ENCODE measurements at regions not wholly inside any gene's neighbourhood (a gene's known extent, or its start where the extent isn't known, plus 50 kb on each side); places are given as distances from the start of the nearest gene placed in this dataset.

DNA sequence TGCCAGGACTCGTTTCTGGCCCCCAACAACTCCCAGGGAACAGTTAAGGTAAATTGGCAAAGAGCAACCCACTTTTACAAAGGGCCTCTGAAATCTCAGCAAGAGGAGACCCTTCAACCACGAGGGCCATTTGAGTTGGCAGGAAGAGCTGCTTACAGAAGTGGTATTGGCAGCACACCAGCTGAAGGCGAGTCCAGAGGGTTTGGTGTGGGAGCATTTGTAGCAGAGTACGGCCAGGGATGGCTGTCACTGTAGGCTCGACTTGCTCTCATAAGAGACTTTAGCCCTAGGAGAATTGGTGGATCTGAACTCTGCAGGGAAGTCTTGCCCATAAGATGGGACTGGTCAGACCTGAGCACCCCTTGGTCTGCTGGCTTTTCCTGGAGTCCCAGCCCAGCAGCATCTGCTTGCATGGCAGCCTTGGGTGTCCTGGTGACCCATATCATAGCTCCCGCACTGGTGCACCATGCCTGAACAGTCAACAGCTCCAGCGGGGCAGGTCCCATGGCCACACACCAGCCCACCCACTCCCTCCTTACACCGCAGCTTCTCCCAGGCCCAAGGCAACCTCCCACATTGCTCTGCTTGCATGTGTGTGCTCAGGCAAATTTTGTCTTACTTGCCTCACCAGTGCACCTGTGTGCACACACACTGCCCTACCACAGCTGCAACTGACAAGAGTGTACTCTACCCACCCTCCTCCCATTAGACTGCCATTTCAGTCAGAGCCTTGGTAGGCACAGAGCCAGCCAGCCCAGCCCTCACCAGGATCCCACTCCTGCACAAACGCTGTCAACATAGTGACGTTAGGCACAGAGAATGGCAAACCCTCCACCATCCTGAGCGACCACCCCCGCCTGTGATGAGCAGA, 861.6 kb upstream of the DPPA4 start:
- no peak for DNase-seq

GRCh38 chr3:110199588-110199943, 862.2 kb upstream of the DPPA4 start:
- DNase-seq, result no peak
- TF ChIP-seq POLR2A (IDR thresholded peaks at IDR 0.05; ENCODE audit: low read length) (no peak), GATA1 (IDR thresholded peaks at IDR 0.05; ENCODE audit: low read depth, low read length) (no peak)

More for the DNA sequence above, 861.6 kb upstream of the DPPA4 start:
- no peak for TF ChIP-seq POLR2A (IDR thresholded peaks at IDR 0.05; ENCODE audit: low read length)
- no peak for TF ChIP-seq GATA1 (IDR thresholded peaks at IDR 0.05; ENCODE audit: low read depth, low read length)

GRCh38 chr3:110210086-110210660, 861.4 kb upstream of the NECTIN3 start:
- TF ChIP-seq GATA1 (IDR thresholded peaks at IDR 0.05; ENCODE audit: low read depth, low read length), result no peak
- no peak for TF ChIP-seq POLR2A (IDR thresholded peaks at IDR 0.05; ENCODE audit: low read length)
- DNase-seq, result no peak

- no peak for DNase-seq
- TF ChIP-seq POLR2A (IDR thresholded peaks at IDR 0.05; ENCODE audit: low read length), result no peak
- TF ChIP-seq GATA1 (IDR thresholded peaks at IDR 0.05; ENCODE audit: low read depth, low read length), result no peak
These were observed 845.0 kb upstream of the NECTIN3 start for GRCh38 chr3:110226645-110227044.

DNA sequence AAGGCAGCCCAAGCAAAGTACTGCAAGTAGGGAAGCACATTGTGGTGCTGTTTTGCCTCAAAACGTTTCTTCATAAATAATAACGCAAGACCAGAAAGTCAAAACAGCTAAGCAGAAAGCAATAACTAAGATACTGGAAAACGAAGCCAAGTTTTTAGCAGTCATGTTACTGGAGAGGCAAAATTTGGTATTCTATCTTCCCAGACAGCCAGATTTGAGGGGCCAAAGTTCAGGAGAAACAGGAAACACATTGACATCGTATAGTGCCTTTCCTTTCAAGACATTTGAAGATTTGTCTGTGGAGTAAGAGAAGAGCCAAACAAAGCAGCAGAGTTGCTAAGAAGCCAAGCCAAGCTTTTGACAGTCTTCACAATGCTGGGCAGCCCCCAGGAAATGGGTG, 843.6 kb upstream of the NECTIN3 start:
- DNase-seq, result no peak
- TF ChIP-seq GATA1 (IDR thresholded peaks at IDR 0.05; ENCODE audit: low read depth, low read length), result no peak
- no peak for TF ChIP-seq POLR2A (IDR thresholded peaks at IDR 0.05; ENCODE audit: low read length)

DNA sequence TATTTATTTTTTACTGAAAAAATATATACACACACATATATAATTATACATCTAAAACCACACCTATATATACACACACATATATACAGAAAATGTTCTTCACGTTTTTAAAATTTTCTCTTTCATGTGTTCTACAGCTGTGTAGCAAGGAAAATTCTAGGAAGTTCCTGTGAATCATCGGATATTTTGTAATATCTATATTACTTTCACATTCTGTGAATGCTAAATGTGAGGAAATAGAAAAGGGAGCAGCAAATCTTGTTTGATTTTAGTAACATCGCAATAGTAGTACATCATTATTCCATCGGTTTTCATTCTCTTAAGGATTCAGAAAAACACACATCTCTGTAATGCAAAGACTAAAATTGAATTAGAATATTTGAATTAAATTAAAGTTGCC, 836.8 kb upstream of the NECTIN3 start:
- TF ChIP-seq GATA1 (IDR thresholded peaks at IDR 0.05; ENCODE audit: low read depth, low read length) (no peak), POLR2A (IDR thresholded peaks at IDR 0.05; ENCODE audit: low read length) (no peak)
- no peak for DNase-seq

DNA sequence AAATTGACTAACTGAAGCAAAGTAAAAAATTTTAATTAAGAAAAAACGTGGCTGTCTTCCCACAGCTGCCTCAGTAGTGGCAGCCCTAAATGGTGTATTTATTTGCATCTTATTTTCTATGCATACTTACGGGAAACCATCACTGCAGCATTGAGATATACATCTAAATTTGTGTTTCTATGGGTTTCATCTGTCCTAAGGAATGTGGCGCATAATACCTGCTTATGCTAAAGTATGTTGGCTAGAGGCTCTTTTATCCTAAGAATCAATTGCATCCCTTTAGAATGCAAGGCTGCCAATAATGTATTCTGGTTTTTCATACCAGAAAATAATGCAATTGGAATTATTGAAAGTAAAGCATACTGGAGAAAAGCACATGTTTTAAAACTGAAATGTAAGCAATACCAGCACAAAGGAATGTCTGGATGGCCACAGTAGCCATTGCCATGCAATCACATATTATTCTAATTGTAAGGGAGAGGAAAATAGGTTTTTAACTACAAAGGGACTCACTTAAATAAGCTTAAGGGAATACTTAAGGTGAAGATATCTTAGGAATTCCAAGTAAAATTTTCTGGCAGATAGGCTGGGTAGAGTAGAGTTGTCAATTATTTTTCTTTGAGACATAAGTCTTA, 834.5 kb upstream of the NECTIN3 start:
- TF ChIP-seq POLR2A (IDR thresholded peaks at IDR 0.05; ENCODE audit: low read length) (no peak), GATA1 (IDR thresholded peaks at IDR 0.05; ENCODE audit: low read depth, low read length) (no peak)
- no peak for DNase-seq

DNA sequence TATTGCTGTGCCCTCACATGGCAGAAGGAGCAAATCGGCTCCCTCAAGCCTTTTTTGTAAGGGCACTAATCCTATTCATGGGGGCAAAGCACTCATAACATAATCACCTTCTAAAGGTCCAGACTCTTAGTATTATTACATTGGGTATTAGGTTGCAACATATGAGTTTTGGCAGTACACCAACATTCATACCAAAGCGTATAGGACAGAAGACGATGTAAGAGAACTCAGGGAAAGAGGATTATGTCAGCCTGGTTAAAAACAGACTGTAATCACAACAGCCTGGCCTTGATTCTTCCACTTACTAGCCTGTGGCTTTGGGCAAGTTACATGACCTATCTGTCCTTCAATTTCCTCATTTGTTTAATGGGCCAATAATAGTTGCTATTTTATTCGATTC, 828.5 kb upstream of the NECTIN3 start:
- TF ChIP-seq POLR2A (IDR thresholded peaks at IDR 0.05; ENCODE audit: low read length), result no peak
- TF ChIP-seq GATA1 (IDR thresholded peaks at IDR 0.05; ENCODE audit: low read depth, low read length), result no peak
- no peak for DNase-seq

DNA sequence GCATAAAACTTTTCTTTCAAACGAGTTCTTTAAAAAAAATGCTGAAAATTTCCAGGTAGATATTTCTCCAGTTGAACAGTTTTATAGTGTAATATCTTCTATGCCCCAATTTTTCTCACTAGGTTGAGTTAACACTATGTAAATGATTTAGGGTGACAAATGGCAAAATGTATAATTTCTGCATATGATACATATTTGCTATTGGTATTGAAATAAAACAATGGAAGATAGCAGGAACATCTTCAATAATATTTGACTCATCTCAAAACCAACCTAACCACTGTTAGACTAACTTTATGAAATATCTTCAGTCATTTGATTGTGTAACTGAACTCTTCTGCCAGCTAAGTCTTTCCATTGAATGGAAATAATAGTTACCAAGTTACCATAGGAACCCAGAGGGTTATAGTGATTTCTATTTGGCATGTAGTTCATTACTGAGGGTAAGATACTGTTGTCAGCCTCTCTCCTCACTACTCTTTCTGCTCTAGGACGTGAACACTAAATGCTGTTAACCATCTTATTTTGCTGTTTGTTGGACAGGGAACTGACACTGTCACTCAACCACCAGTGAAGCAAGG, 824.7 kb upstream of the NECTIN3 start:
- no peak for TF ChIP-seq POLR2A (IDR thresholded peaks at IDR 0.05; ENCODE audit: low read length)
- TF ChIP-seq GATA1 (IDR thresholded peaks at IDR 0.05; ENCODE audit: low read depth, low read length), result no peak

GRCh38 chr3:110248666-110249065, 823.0 kb upstream of the NECTIN3 start:
- TF ChIP-seq GATA1 (IDR thresholded peaks at IDR 0.05; ENCODE audit: low read depth, low read length) (no peak), POLR2A (IDR thresholded peaks at IDR 0.05; ENCODE audit: low read length) (no peak)
- DNase-seq, result no peak

More for the DNA sequence above, 824.7 kb upstream of the NECTIN3 start:
- no peak for DNase-seq

GRCh38 chr3:110253794-110254193, 817.8 kb upstream of the NECTIN3 start:
- no peak for DNase-seq
- TF ChIP-seq POLR2A (IDR thresholded peaks at IDR 0.05; ENCODE audit: low read length) (no peak), GATA1 (IDR thresholded peaks at IDR 0.05; ENCODE audit: low read depth, low read length) (no peak)

GRCh38 chr3:110254591-110254990, 817.0 kb upstream of the NECTIN3 start:
- DNase-seq, result no peak
- TF ChIP-seq POLR2A (IDR thresholded peaks at IDR 0.05; ENCODE audit: low read length), result no peak
- no peak for TF ChIP-seq GATA1 (IDR thresholded peaks at IDR 0.05; ENCODE audit: low read depth, low read length)

GRCh38 chr3:110261141-110261540, 810.5 kb upstream of the NECTIN3 start:
- no peak for DNase-seq
- TF ChIP-seq POLR2A (IDR thresholded peaks at IDR 0.05; ENCODE audit: low read length) (no peak), GATA1 (IDR thresholded peaks at IDR 0.05; ENCODE audit: low read depth, low read length) (no peak)

DNA sequence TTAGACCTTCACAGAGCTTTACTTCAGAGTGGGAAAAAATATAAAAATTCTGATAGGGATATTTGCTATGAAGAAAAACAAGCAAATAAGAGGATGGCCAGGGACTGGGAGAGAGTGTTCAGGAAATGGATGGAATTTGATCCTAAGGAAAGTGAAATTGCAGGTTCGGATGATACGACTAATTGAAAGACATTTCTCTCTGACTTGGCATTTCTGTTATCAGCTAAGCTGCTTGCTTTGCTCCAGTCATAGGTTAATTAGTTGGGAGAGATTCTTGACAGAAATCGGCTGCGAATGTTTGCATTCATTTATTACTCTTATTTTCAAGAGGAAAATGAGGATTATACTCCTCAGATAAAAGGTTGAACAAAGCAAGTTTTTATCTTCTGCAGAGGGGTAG, 808.7 kb upstream of the NECTIN3 start:
- TF ChIP-seq GATA1 (IDR thresholded peaks at IDR 0.05; ENCODE audit: low read depth, low read length) (no peak), POLR2A (IDR thresholded peaks at IDR 0.05; ENCODE audit: low read length) (no peak)

More for the DNA sequence above, 808.7 kb upstream of the NECTIN3 start:
- no peak for DNase-seq

All from erythroblast (primary cell).